HEK293T (cell line): ENCODE measurements at regions not wholly inside any gene's neighbourhood (a gene's known extent, or its start where the extent isn't known, plus 50 kb on each side); places are given as distances from the start of the nearest gene placed in this dataset.

Experiments
- BHLHE40 ChIP-seq: fragments of 450-650 bp; IDR thresholded peaks from 2 replicates; pipeline ENCODE4 v1.6.1; 2016; ENCODE audit warnings: mild to moderate bottlenecking, moderate library complexity, borderline replicate concordance
- FOXA1 ChIP-seq: fragments of 450-650 bp; IDR thresholded peaks from 2 replicates; pipeline ENCODE4 v1.6.1; 2016; ENCODE audit warnings: mild to moderate bottlenecking
- PKNOX1 ChIP-seq: fragments of 450-650 bp; IDR thresholded peaks from 2 replicates; pipeline ENCODE4 v1.6.1; 2016
- SUZ12 ChIP-seq: fragments of 450-650 bp; IDR thresholded peaks from 2 replicates; pipeline ENCODE4 v1.6.1; 2016; ENCODE audit warnings: mild to moderate bottlenecking
- TARDBP ChIP-seq: fragments of 450-650 bp; IDR thresholded peaks from 2 replicates; pipeline ENCODE4 v1.6.1; 2016

GRCh38 chr22:49437956-49438355 lies 389.7 kb downstream of the BRD1 start:
- TF ChIP-seq PKNOX1 (no peak), TARDBP (no peak), BHLHE40 (no peak), FOXA1 (no peak), SUZ12 (no peak)
